Activated T-cell treated with anti-CD3 and anti-CD28 coated beads for 4 hours (primary cell): ENCODE measurements at regions not wholly inside any gene's neighbourhood (a gene's known extent, or its start where the extent isn't known, plus 50 kb on each side); places are given as distances from the start of the nearest gene placed in this dataset.

Source experiments
- DNase-seq: peaks from one replicate; pipeline ENCODE4 v3.0.0-alpha.2; 2020

- DNase-seq: no peak
Measured at GRCh38 chr16:52092126-52092525, 454.8 kb downstream of the TOX3 start.

GRCh38 chr16:52090080-52090479 is 456.9 kb downstream of the TOX3 start:
- DNase-seq: no peak

- DNase-seq: no peak
Measured at GRCh38 chr16:52089476-52089875, 457.5 kb downstream of the TOX3 start.

- DNase-seq: no peak
Measured at GRCh38 chr16:52086901-52087300, 460.0 kb downstream of the TOX3 start.

- no peak for DNase-seq
Measured at GRCh38 chr16:52078716-52079655, 468.0 kb downstream of the TOX3 start.

- DNase-seq: no peak
Measured at GRCh38 chr16:52077607-52078006, 469.3 kb downstream of the TOX3 start.

GRCh38 chr16:52076801-52077201 is 470.1 kb downstream of the TOX3 start:
- no peak for DNase-seq

- DNase-seq: no peak
Measured at GRCh38 chr16:52076332-52076731, 470.6 kb downstream of the TOX3 start.

- no peak for DNase-seq
Measured at GRCh38 chr16:52074133-52074532, 472.8 kb downstream of the TOX3 start.

- DNase-seq: no peak
Measured at GRCh38 chr16:52073024-52073423, 473.9 kb downstream of the TOX3 start.

GRCh38 chr16:52071101-52071500 is 475.8 kb downstream of the TOX3 start:
- DNase-seq: no peak

GRCh38 chr16:52070341-52071057 is 476.4 kb downstream of the TOX3 start:
- no peak for DNase-seq

GRCh38 chr16:52069866-52070265 is 477.1 kb downstream of the TOX3 start:
- no peak for DNase-seq

- DNase-seq: no peak
Measured at GRCh38 chr16:52068447-52069074, 478.4 kb downstream of the TOX3 start.

GRCh38 chr16:52066962-52067361 is 480.0 kb downstream of the TOX3 start:
- no peak for DNase-seq

- no peak for DNase-seq
Measured at GRCh38 chr16:52056259-52056658, 490.7 kb downstream of the TOX3 start.

GRCh38 chr16:52055381-52055780 is 491.6 kb downstream of the TOX3 start:
- no peak for DNase-seq

GRCh38 chr16:52054326-52054725 is 492.6 kb downstream of the TOX3 start:
- DNase-seq: no peak

GRCh38 chr16:52052818-52053217 is 494.1 kb downstream of the TOX3 start:
- DNase-seq: no peak

GRCh38 chr16:52051414-52052172 is 495.4 kb downstream of the TOX3 start:
- DNase-seq: no peak

GRCh38 chr16:52050418-52050817 is 496.5 kb downstream of the TOX3 start:
- no peak for DNase-seq

GRCh38 chr16:52035436-52035835 is 511.5 kb downstream of the TOX3 start:
- no peak for DNase-seq

- no peak for DNase-seq
Measured at GRCh38 chr16:52034830-52035229, 512.1 kb downstream of the TOX3 start.
